Fibroblast of the aortic adventitia (primary cell): ENCODE measurements at regions not wholly inside any gene's neighbourhood (a gene's known extent, or its start where the extent isn't known, plus 50 kb on each side); places are given as distances from the start of the nearest gene placed in this dataset.
A peak's percentile ranks its signal among the peaks of the same experiment; 100 is the strongest.

Source experiments
- DNase-seq: peaks from one replicate; pipeline ENCODE4 v3.0.0-alpha.2; 2010; ENCODE audit warnings: low read depth
- H3K4me3 ChIP-seq: 2 replicates; pipeline ENCODE4 v1.5.1; 2011; ENCODE audit warnings: low read depth, mild to moderate bottlenecking, control low read depth, low read length, moderate library complexity
- CTCF ChIP-seq: IDR thresholded peaks from 2 replicates; pipeline ENCODE4 v1.5.1; 2011; ENCODE audit warnings: mild to moderate bottlenecking, low read length, control low read depth, inconsistent platforms; ENCODE audit not compliant: insufficient read depth

GRCh38 chr1:116454940-116455339, 81.9 kb downstream of the ATP1A1 start:
- no peak for TF ChIP-seq CTCF
- no peak overlapping the region for H3K4me3 ChIP-seq
- no peak for DNase-seq

- no peak for TF ChIP-seq CTCF
- DNase-seq, result no peak
- H3K4me3 ChIP-seq, result no peak overlapping the region
These were observed 82.5 kb downstream of the ATP1A1 start for GRCh38 chr1:116455509-116455908.

GRCh38 chr1:116457946-116458604, 85.0 kb downstream of the ATP1A1 start:
- TF ChIP-seq CTCF, result no peak
- no peak for DNase-seq
- no peak overlapping the region for H3K4me3 ChIP-seq

GRCh38 chr1:116458695-116459094, 85.7 kb downstream of the ATP1A1 start:
- no peak overlapping the region for H3K4me3 ChIP-seq
- no peak for TF ChIP-seq CTCF
- DNase-seq, result no peak

DNA sequence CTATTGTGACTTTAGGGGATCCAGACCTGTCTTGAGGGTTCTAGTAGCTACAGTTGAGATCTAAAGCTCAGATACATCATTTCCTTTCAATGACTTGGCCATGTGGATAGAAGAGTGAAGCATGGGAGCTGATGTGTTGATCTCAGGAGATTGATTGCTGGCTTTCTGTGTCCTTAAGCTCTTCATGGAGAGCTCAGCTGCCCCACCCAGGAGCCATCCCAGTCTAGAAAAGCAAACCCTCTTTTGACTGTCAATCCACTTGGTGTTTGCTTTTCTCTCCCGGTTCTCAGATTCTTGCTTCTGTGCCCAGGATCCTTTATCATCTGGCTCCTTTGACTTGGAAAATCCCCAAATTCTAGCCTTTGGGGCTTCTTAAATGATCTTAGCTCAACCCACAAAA, 87.2 kb downstream of the ATP1A1 start:
- peak; percentile 53 for DNase-seq
- TF ChIP-seq CTCF, result no peak
- H3K4me3 ChIP-seq, result no peak overlapping the region

- no peak overlapping the region for H3K4me3 ChIP-seq
- DNase-seq, result no peak
- TF ChIP-seq CTCF, result no peak
These were observed 87.8 kb downstream of the ATP1A1 start for GRCh38 chr1:116460783-116461376.

GRCh38 chr1:116461723-116462122, 88.7 kb downstream of the ATP1A1 start:
- no peak overlapping the region for H3K4me3 ChIP-seq
- no peak for DNase-seq
- TF ChIP-seq CTCF, result no peak
